HG03139 (cell line): ENCODE measurements at regions not wholly inside any gene's neighbourhood (a gene's known extent, or its start where the extent isn't known, plus 50 kb on each side); places are given as distances from the start of the nearest gene placed in this dataset.
"Not testable (repeated sequence)": the region's sequence is repeated elsewhere in the genome, so short reads cannot be mapped to it uniquely, and the experiment has no call there.

ENCODE experiments used
- ATAC-seq: cut with Tn5 transposase; IDR thresholded peaks from one replicate; pipeline ENCODE4 v1.9.1; 2021; ENCODE audit not compliant: unreplicated experiment

- ATAC-seq, result no peak
Measured at GRCh38 chr4:1589098-1589497, 95.0 kb downstream of the FAM53A start.

- ATAC-seq, result no peak
Measured at GRCh38 chr4:1588306-1588705, 95.8 kb downstream of the FAM53A start.

GRCh38 chr4:1584498-1584897 is 99.6 kb downstream of the FAM53A start:
- ATAC-seq, result no peak

GRCh38 chr4:1583859-1584258 is 100.3 kb downstream of the FAM53A start:
- no peak for ATAC-seq

- ATAC-seq, result no peak
Measured at GRCh38 chr4:1583051-1583785, 100.9 kb downstream of the FAM53A start.

- ATAC-seq, result no peak
Measured at GRCh38 chr4:1582227-1582626, 101.9 kb downstream of the FAM53A start.

- ATAC-seq, result peak; percentile 54
Measured at GRCh38 chr4:1581164-1581894, 102.8 kb downstream of the FAM53A start.

GRCh38 chr4:1580692-1581012 is 103.5 kb downstream of the FAM53A start:
- ATAC-seq, result not testable (repeated sequence)

GRCh38 chr4:1579901-1580691 is 104.0 kb downstream of the FAM53A start:
- no peak for ATAC-seq

- ATAC-seq, result no peak
Measured at GRCh38 chr4:1579001-1579900, 104.9 kb downstream of the FAM53A start.

GRCh38 chr4:1578251-1578773 is 105.8 kb downstream of the FAM53A start:
- ATAC-seq, result no peak

GRCh38 chr4:1577822-1578217 is 106.3 kb downstream of the FAM53A start:
- ATAC-seq, result no peak

GRCh38 chr4:1576961-1577821 is 106.9 kb downstream of the FAM53A start:
- no peak for ATAC-seq

GRCh38 chr4:1576304-1576960 is 107.7 kb downstream of the FAM53A start:
- no peak for ATAC-seq

- ATAC-seq, result no peak
Measured at GRCh38 chr4:1575418-1576303, 108.5 kb downstream of the FAM53A start.

GRCh38 chr4:1574601-1575417 is 109.3 kb downstream of the FAM53A start:
- no peak for ATAC-seq

GRCh38 chr4:1573830-1574459 is 110.2 kb downstream of the FAM53A start:
- no peak for ATAC-seq
